K562 (cell line): ENCODE measurements at regions not wholly inside any gene's neighbourhood (a gene's known extent, or its start where the extent isn't known, plus 50 kb on each side); places are given as distances from the start of the nearest gene placed in this dataset.

Experiments used
- CTCF ChIP-seq, 3 experiments: IDR thresholded peaks in 2 of 3; conservative IDR thresholded peaks in 1 of 3; 2 replicates each; pipeline ENCODE4 v1.5.1; 2011 to 2012; ENCODE audit warnings: low read length in 3 of 3, mild to moderate bottlenecking in 3 of 3, control low read depth in 2 of 3, improper control_type of control experiment in 1 of 3, inconsistent platforms in 1 of 3, low read depth in 1 of 3, mixed read lengths in 1 of 3, moderate library complexity in 1 of 3; ENCODE audit not compliant: insufficient read depth in 2 of 3
- ETV5 ChIP-seq: sonication (generic); formaldehyde crosslinking; IDR thresholded peaks from 2 replicates; pipeline ENCODE4 v1.4.0; 2020; ENCODE audit warnings: low read depth, mild to moderate bottlenecking, missing genetic modification reagents
- EZH2 ChIP-seq: IDR thresholded peaks from 2 replicates; pipeline ENCODE4 v1.6.1; 2012; ENCODE audit warnings: low read depth, mild to moderate bottlenecking, inconsistent platforms, low read length, borderline replicate concordance
- JUNB ChIP-seq: fragments of 450-650 bp; formaldehyde crosslinking; conservative IDR thresholded peaks from 2 replicates; pipeline ENCODE4 v1.4.0; 2020; ENCODE audit warnings: mild to moderate bottlenecking
- JUND ChIP-seq, 2 experiments: IDR thresholded peaks; 2 replicates in 1 of 2; 3 replicates in 1 of 2; pipeline ENCODE4 v1.6.1; 2011; ENCODE audit warnings: borderline replicate concordance in 2 of 2, low read depth in 2 of 2, low read length in 2 of 2, improper control_type of control experiment in 1 of 2, missing biosample characterization in 1 of 2, missing genetic modification characterization in 1 of 2, missing genetic modification reagents in 1 of 2
- MXI1 ChIP-seq: IDR thresholded peaks from 2 replicates; pipeline ENCODE4 v1.6.1; 2011; ENCODE audit warnings: low read depth, mild to moderate bottlenecking, improper control_type of control experiment, low read length
- POLR2AphosphoS5 ChIP-seq: IDR thresholded peaks from 2 replicates; pipeline ENCODE4 v1.6.1; 2011; ENCODE audit warnings: mild to moderate bottlenecking, low read depth, low read length, moderate library complexity; ENCODE audit not compliant: control insufficient read depth, insufficient read depth
- ZBTB1 ChIP-seq: sonication (generic); formaldehyde crosslinking; IDR thresholded peaks from 2 replicates; pipeline ENCODE4 v1.8.1; 2023; ENCODE audit warnings: missing genetic modification reagents, low read depth, mild to moderate bottlenecking, borderline replicate concordance
- ZNF133 ChIP-seq: fragments of 250-450 bp; sonication (Bioruptor Pico); IDR thresholded peaks from 2 replicates; pipeline ENCODE4 v1.4.0; 2020; ENCODE audit warnings: mild to moderate bottlenecking

GRCh38 chr10:35743351-35743750, 101.3 kb upstream of the FZD8 start:
- TF ChIP-seq MXI1 (no peak), ZBTB1 (CRISPR knock-in tag) (no peak), ETV5 (CRISPR knock-in tag) (no peak), CTCF (IDR thresholded peaks at IDR 0.05 in 2 of 3, conservative IDR thresholded peaks at IDR 0.05 in 1 of 3; ENCODE audit: insufficient read depth in 2 of 3, low read depth in 1 of 3, low read length in 3 of 3) (no peak), EZH2 (no peak), JUND (IDR thresholded peaks at IDR 0.05; ENCODE audit: borderline replicate concordance, low read depth, low read length) (no peak), JUND (tag; IDR thresholded peaks at IDR 0.05; ENCODE audit: borderline replicate concordance, low read depth, low read length) (no peak), ZNF133 (CRISPR knock-in tag) (no peak), POLR2AphosphoS5 (no peak), JUNB (CRISPR knock-in tag) (no peak)
